WTC11 (cell line): ENCODE measurements at regions not wholly inside any gene's neighbourhood (a gene's known extent, or its start where the extent isn't known, plus 50 kb on each side); places are given as distances from the start of the nearest gene placed in this dataset.

Source experiments
- ATAC-seq: fragments of 200-7000 bp; cut with Tn5 transposase; 2 replicates; pipeline ENCODE4 v1.10.0; 2021; ENCODE audit warnings: mild to moderate bottlenecking, moderate library complexity
- CTCF ChIA-PET: fragments of 300-600 bp; sonication (Branson Sonifier 250); formaldehyde crosslinking; loops from one replicate; lab custom pipeline; 2021; ENCODE audit warnings: antibody characterized with exemption; lab: Charles Lee
- POLR2A ChIA-PET: fragments of 350-600 bp; sonication (Branson Sonifier 250); formaldehyde crosslinking; loops from one replicate; lab custom pipeline; 2021; ENCODE audit warnings: antibody characterized with exemption; lab: Charles Lee
- DNase-seq: peaks from one replicate; pipeline ENCODE4 v3.0.0; 2021; ENCODE audit warnings: low spot score
- H3K27ac Mint-ChIP-seq: 2 replicates; pipeline ENCODE4 v1.8.0; 2021; ENCODE audit warnings: mixed read lengths
- H3K27me3 Mint-ChIP-seq: 2 replicates; pipeline ENCODE4 v1.8.0; 2021; ENCODE audit warnings: low read depth, mild to moderate bottlenecking, moderate library complexity, mixed read lengths
- H3K36me3 Mint-ChIP-seq: 2 replicates; pipeline ENCODE4 v1.8.0; 2021; ENCODE audit warnings: mixed read lengths
- H3K4me1 Mint-ChIP-seq: 2 replicates; pipeline ENCODE4 v1.8.0; 2022; ENCODE audit warnings: mixed read lengths
- H3K4me3 Mint-ChIP-seq: 2 replicates; pipeline ENCODE4 v1.8.0; 2021; ENCODE audit warnings: mild to moderate bottlenecking, moderate library complexity, mixed read lengths
- H3K9me3 Mint-ChIP-seq: 2 replicates; pipeline ENCODE4 v1.8.0; 2021; ENCODE audit warnings: mixed read lengths
- ATF6 ChIP-seq: sonication (generic); formaldehyde crosslinking; IDR thresholded peaks from 2 replicates; pipeline ENCODE4 v1.8.1; 2023; ENCODE audit warnings: mild to moderate bottlenecking, missing genetic modification reagents
- CDX4 ChIP-seq: fragments of 250-450 bp; sonication (Bioruptor Pico); IDR thresholded peaks from 2 replicates; pipeline ENCODE4 v1.9.0; 2021; ENCODE audit warnings: moderate library complexity, mild to moderate bottlenecking, inconsistent platforms, borderline replicate concordance
- E2F1 ChIP-seq: sonication (generic); formaldehyde crosslinking; IDR thresholded peaks from 2 replicates; pipeline ENCODE4 v1.8.0; 2022; ENCODE audit warnings: mild to moderate bottlenecking, missing genetic modification reagents
- E2F5 ChIP-seq: sonication (generic); formaldehyde crosslinking; IDR thresholded peaks from 2 replicates; pipeline ENCODE4 v1.8.1; 2022; ENCODE audit warnings: mild to moderate bottlenecking, moderate library complexity, missing genetic modification reagents
- ESRRA ChIP-seq: sonication (generic); formaldehyde crosslinking; IDR thresholded peaks from 2 replicates; pipeline ENCODE4 v1.8.1; 2022; ENCODE audit warnings: mild to moderate bottlenecking, missing genetic modification reagents, borderline replicate concordance
- ETV6 ChIP-seq: sonication (generic); formaldehyde crosslinking; IDR thresholded peaks from 2 replicates; pipeline ENCODE4 v1.8.1; 2022; ENCODE audit warnings: mild to moderate bottlenecking, missing genetic modification reagents
- FOXJ3 ChIP-seq: sonication (generic); formaldehyde crosslinking; IDR thresholded peaks from 2 replicates; pipeline ENCODE4 v1.9.0; 2021; ENCODE audit warnings: missing genetic modification reagents, mild to moderate bottlenecking, borderline replicate concordance
- FOXK1 ChIP-seq: sonication (generic); formaldehyde crosslinking; IDR thresholded peaks from 2 replicates; pipeline ENCODE4 v1.8.0; 2022; ENCODE audit warnings: mild to moderate bottlenecking, moderate library complexity, missing genetic modification reagents
- FOXP1 ChIP-seq: sonication (generic); formaldehyde crosslinking; IDR thresholded peaks from 2 replicates; pipeline ENCODE4 v1.8.0; 2022; ENCODE audit warnings: missing genetic modification reagents, mild to moderate bottlenecking, moderate library complexity, borderline replicate concordance
- HMGA2 ChIP-seq: fragments of 250-450 bp; sonication (Bioruptor Pico); IDR thresholded peaks from 2 replicates; pipeline ENCODE4 v1.4.0; 2021; ENCODE audit warnings: mild to moderate bottlenecking, moderate library complexity
- IRF1 ChIP-seq: sonication (generic); formaldehyde crosslinking; IDR thresholded peaks from 2 replicates; pipeline ENCODE4 v1.8.0; 2023; ENCODE audit warnings: missing genetic modification reagents
- IRF2 ChIP-seq: sonication (generic); formaldehyde crosslinking; IDR thresholded peaks from 2 replicates; pipeline ENCODE4 v1.8.0; 2022; ENCODE audit warnings: low read depth, missing genetic modification reagents, borderline replicate concordance
- NR2C2 ChIP-seq: sonication (generic); formaldehyde crosslinking; IDR thresholded peaks from 2 replicates; pipeline ENCODE4 v1.8.0; 2022; ENCODE audit warnings: mild to moderate bottlenecking, missing genetic modification reagents
- SP1 ChIP-seq: sonication (generic); formaldehyde crosslinking; conservative IDR thresholded peaks from 2 replicates; pipeline ENCODE4 v1.8.1; 2022; ENCODE audit warnings: missing genetic modification reagents
- TCF7 ChIP-seq: sonication (generic); formaldehyde crosslinking; IDR thresholded peaks from 2 replicates; pipeline ENCODE4 v1.8.0; 2022; ENCODE audit warnings: mild to moderate bottlenecking, low read depth, missing genetic modification reagents, moderate library complexity
- ZNF232 ChIP-seq: sonication (generic); formaldehyde crosslinking; IDR thresholded peaks from 2 replicates; pipeline ENCODE4 v1.8.0; 2022; ENCODE audit warnings: mild to moderate bottlenecking, missing genetic modification reagents
- ZNF317 ChIP-seq: sonication (generic); formaldehyde crosslinking; IDR thresholded peaks from 2 replicates; pipeline ENCODE4 v1.8.1; 2023; ENCODE audit warnings: low read depth, mild to moderate bottlenecking, moderate library complexity, missing genetic modification reagents, borderline replicate concordance
- ZNF671 ChIP-seq: fragments of 250-450 bp; sonication (Bioruptor Pico); IDR thresholded peaks from 2 replicates; pipeline ENCODE4 v1.8.0; 2021; ENCODE audit warnings: mild to moderate bottlenecking

GRCh38 chr14:106280876-106281275 lies 754.5 kb downstream of the TMEM121 start:
- TF ChIP-seq ZNF317 (CRISPR knock-in tag) (no peak), E2F5 (CRISPR knock-in tag) (no peak), FOXP1 (CRISPR knock-in tag) (no peak), HMGA2 (CRISPR knock-in tag) (no peak), TCF7 (CRISPR knock-in tag) (no peak), FOXJ3 (CRISPR knock-in tag) (no peak), ZNF232 (CRISPR knock-in tag) (no peak), ESRRA (CRISPR knock-in tag) (no peak), E2F1 (CRISPR knock-in tag) (no peak), ATF6 (no peak), IRF1 (CRISPR knock-in tag) (no peak), ZNF671 (CRISPR knock-in tag) (no peak), NR2C2 (no peak), FOXK1 (CRISPR knock-in tag) (no peak), ETV6 (CRISPR knock-in tag) (no peak)
- TF ChIP-seq, all 79 proteins: peak for 0
- ATAC-seq (no peak), DNase-seq (no peak)
- POLR2A ChIA-PET, result no interaction called here
- CTCF ChIA-PET, result no interaction called here
- Mint-ChIP-seq H3K27me3 (peaks cover 10% of the 10 kb centered on the region), H3K4me3 (no peak overlapping the region), H3K36me3 (peaks cover 71% of the 10 kb centered on the region), H3K9me3 (peaks cover 81% of the 10 kb centered on the region), H3K27ac (no peak overlapping the region), H3K4me1 (no peaks in the 10 kb centered on the region)

GRCh38 chr14:106286697-106287290 lies 760.4 kb downstream of the TMEM121 start:
- ATAC-seq (no peak), DNase-seq (no peak)
- TF ChIP-seq IRF2 (CRISPR knock-in tag) (no peak), CDX4 (no peak), ATF6 (no peak), SP1 (CRISPR knock-in tag) (no peak), E2F5 (CRISPR knock-in tag) (no peak), ZNF671 (CRISPR knock-in tag) (no peak)
- H3K4me1 Mint-ChIP-seq, result no peaks in the 10 kb centered on the region
- peaks cover 9% of the 10 kb centered on the region; the same call in 1 of the 2 replicates for H3K27me3 Mint-ChIP-seq
- H3K27ac Mint-ChIP-seq, result no peak overlapping the region
- ChIA-PET POLR2A (no interaction called here), CTCF (no interaction called here)
- no peak overlapping the region for H3K4me3 Mint-ChIP-seq
- H3K9me3 Mint-ChIP-seq, result peaks cover 71% of the 10 kb centered on the region
- H3K36me3 Mint-ChIP-seq, result peaks cover 59% of the 10 kb centered on the region
